HepG2 (cell line): ENCODE measurements at regions not wholly inside any gene's neighbourhood (a gene's known extent, or its start where the extent isn't known, plus 50 kb on each side); places are given as distances from the start of the nearest gene placed in this dataset.
"Not testable (repeated sequence)": the region's sequence is repeated elsewhere in the genome, so short reads cannot be mapped to it uniquely, and the experiment has no call there.

Experiments used
- ATAC-seq: fragments of 200-7000 bp; cut with Tn5 transposase; 3 replicates; pipeline ENCODE4 v1.9.1; 2020; ENCODE audit warnings: mild to moderate bottlenecking, moderate library complexity
- BruUV-seq: library from RNA; stranded (reverse); fragments of 400-500 nt; replicated peaks from 2 replicates; lab custom pipeline; 2021; lab: Mats Ljungman, UMichigan
- CTCF ChIA-PET: fragments of 300-600 bp; formaldehyde crosslinking; extraction: SDS; loops from one replicate; lab custom pipeline; 2021; ENCODE audit warnings: low total read pairs, inconsistent platforms, low intra/inter-chr PET ratio; lab: Yijun Ruan, JAX
- POLR2A ChIA-PET: fragments of 350-600 bp; sonication (Branson Sonifier 250); formaldehyde crosslinking; loops from one replicate; lab custom pipeline; 2020; ENCODE audit warnings: antibody characterized with exemption, inconsistent platforms; lab: Yijun Ruan, JAX
- DNase-seq: peaks from one replicate; pipeline ENCODE4 v3.0.0-alpha.2; 2015; ENCODE audit warnings: low spot score
- FAIRE-seq: peaks from 3 replicates; lab custom pipeline; 2011; peaks lifted over from hg19 to GRCh38; lab: Jason Lieb, UNC
- H2AFZ ChIP-seq: one replicate; pipeline ENCODE4 v1.6.1; 2011; ENCODE audit warnings: low read length, inconsistent platforms
- H3K27ac ChIP-seq: fragments of 300-600 bp; 3 replicates; pipeline ENCODE4 v1.8.0; 2011; ENCODE audit warnings: mixed run types, mild to moderate bottlenecking, mixed read lengths, low read length, inconsistent platforms; ENCODE audit not compliant: insufficient read depth; ENCODE audit errors: extremely low read length
- H3K27me3 ChIP-seq, 2 experiments: fragments of 200-600 bp in 1 of 2; 2 replicates in 1 of 2; 3 replicates in 1 of 2; pipeline versions ENCODE4 v1.6.0 to v1.8.0; 2011; ENCODE audit warnings: low read length in 2 of 2, mild to moderate bottlenecking in 2 of 2, moderate library complexity in 2 of 2, inconsistent platforms in 1 of 2; ENCODE audit not compliant: insufficient read depth in 2 of 2, control insufficient read depth in 1 of 2
- H3K36me3 ChIP-seq, 2 experiments: fragments of 200-600 bp in 1 of 2; replicated peaks in 1 of 2; 2 replicates in 1 of 2; 3 replicates in 1 of 2; pipeline versions ENCODE4 v1.5.1 to v1.8.0; 2011; ENCODE audit warnings: low read length in 2 of 2, inconsistent platforms in 1 of 2; ENCODE audit not compliant: insufficient read depth in 2 of 2, control insufficient read depth in 1 of 2
- H3K4me1 ChIP-seq: 2 replicates; pipeline ENCODE4 v1.5.1; 2012; ENCODE audit warnings: low read length, inconsistent platforms; ENCODE audit not compliant: insufficient read depth
- H3K4me2 ChIP-seq: 2 replicates; pipeline ENCODE4 v1.6.0; 2011; ENCODE audit warnings: low read depth, low read length, inconsistent platforms
- H3K4me3 ChIP-seq, 3 experiments: fragments of 200-600 bp in 1 of 3; sonication (generic), shearing (Covaris generic) in 1 of 3; replicated peaks in 1 of 3; 2 replicates each; pipeline ENCODE4 v1.5.1; 2011 to 2016; ENCODE audit warnings: low read length in 3 of 3, inconsistent platforms in 2 of 3, low read depth in 2 of 3, mild to moderate bottlenecking in 2 of 3, control low read depth in 1 of 3, mixed read lengths in 1 of 3; ENCODE audit not compliant: insufficient read depth in 1 of 3
- H3K79me2 ChIP-seq: one replicate; pipeline ENCODE4 v1.6.1; 2011; ENCODE audit warnings: low read length, inconsistent platforms; ENCODE audit not compliant: insufficient read depth
- H3K9ac ChIP-seq: 2 replicates; pipeline ENCODE4 v1.6.0; 2011; ENCODE audit warnings: mild to moderate bottlenecking, low read depth, low read length, inconsistent platforms; ENCODE audit not compliant: insufficient read depth
- H3K9me3 ChIP-seq: 2 replicates; pipeline ENCODE4 v1.5.1; 2012; ENCODE audit warnings: mild to moderate bottlenecking, low read length
- H4K20me1 ChIP-seq: 2 replicates; pipeline ENCODE4 v1.6.0; 2011; ENCODE audit warnings: inconsistent platforms, mild to moderate bottlenecking, low read length, moderate library complexity; ENCODE audit not compliant: insufficient read depth
- WGBS: methylation state at CpG from one replicate; pipeline ENCODE4 v1.1.6; 2017; ENCODE audit warnings: low lambda C conversion rate; 5-methylcytosine and 5-hydroxymethylcytosine counted together
- in situ Hi-C: cut with HindIII; loops from 2 replicates; pipeline ENCODE4 v1.10.0; 2017; ENCODE audit warnings: low pct_unique_long_range_greater_than_20kb; ENCODE audit not compliant: extremely low pct_ligation_motif_present
- intact Hi-C: fragments of 100-400 bp; cut with micrococcal nuclease; formaldehyde crosslinking; loops from one replicate; pipeline ENCODE4 v1.10.0; 2022; ENCODE audit not compliant: unreplicated experiment

GRCh38 chr15:84159346-84160269 is 76.0 kb upstream of the GOLGA6L4 start:
- intact Hi-C loops, H3K27ac ChIP-seq, CTCF ChIA-PET, H3K4me1 ChIP-seq, H3K4me3 ChIP-seq, H3K9ac ChIP-seq, H2AFZ ChIP-seq, H3K4me2 ChIP-seq, POLR2A ChIA-PET, BruUV-seq, H3K9me3 ChIP-seq, H4K20me1 ChIP-seq, ATAC-seq, DNase-seq, in situ Hi-C loops, FAIRE-seq, H3K79me2 ChIP-seq, H3K36me3 ChIP-seq, H3K27me3 ChIP-seq: not testable (repeated sequence)
- 38% methylated on average over 7 of the region's 17 CpGs for WGBS

DNA sequence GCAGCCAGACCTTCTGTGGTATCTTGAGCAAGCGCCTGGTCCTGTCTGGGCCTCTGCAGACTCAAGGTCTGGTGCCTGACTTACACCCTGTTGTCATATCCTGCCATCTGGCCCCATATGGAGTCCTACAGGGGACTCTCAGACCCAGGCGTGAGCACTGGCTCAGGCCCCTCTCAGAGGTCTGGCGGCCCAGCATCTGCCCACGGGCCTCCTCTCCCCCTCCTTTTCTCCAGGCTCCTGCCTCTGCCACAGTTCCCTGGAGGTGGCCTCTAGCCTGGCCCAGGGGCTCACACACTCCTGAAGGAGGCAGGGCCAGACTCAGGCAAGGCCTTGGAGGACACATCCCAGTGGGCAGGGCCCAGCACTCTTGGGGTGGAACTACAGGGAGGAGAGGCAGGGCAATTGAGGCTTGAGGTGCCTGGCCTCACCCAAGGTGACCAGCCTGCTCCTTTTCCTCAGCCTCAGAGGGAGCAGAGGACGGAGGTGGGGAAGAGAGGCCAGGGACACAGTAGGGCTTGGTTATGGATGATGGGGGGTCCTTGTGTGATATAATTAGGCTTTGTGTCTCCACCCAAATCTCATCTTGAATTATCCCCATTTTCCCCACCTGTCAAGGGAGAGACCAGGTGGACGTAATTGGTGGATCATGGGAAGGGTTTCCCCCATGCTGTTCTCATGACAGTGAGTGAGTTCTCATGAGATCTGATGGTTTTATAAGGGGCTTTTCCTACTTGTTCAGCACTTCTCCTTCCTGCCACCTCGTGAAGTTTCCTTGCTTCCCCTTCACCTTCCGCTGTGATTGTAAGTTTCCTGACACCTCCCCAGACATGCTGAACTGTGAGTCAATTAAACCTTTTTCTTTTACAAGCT is 70.9 kb upstream of the GOLGA6L4 start:
- in situ Hi-C loops, H3K27me3 ChIP-seq, H3K4me2 ChIP-seq, DNase-seq, H3K4me3 ChIP-seq, BruUV-seq, H4K20me1 ChIP-seq, CTCF ChIA-PET, H3K9ac ChIP-seq, POLR2A ChIA-PET, intact Hi-C loops, H3K4me1 ChIP-seq, FAIRE-seq, H2AFZ ChIP-seq, H3K79me2 ChIP-seq, H3K9me3 ChIP-seq, H3K27ac ChIP-seq, H3K36me3 ChIP-seq: not testable (repeated sequence)
- WGBS: 30% methylated on average over 8 of the region's 8 CpGs
- peak; percentile 57 for ATAC-seq

- not testable (repeated sequence) for BruUV-seq
Observed at GRCh38 chr15:84170029-84170428, 65.5 kb upstream of the GOLGA6L4 start.

GRCh38 chr15:84173231-84173610 is 62.4 kb upstream of the GOLGA6L4 start:
- H3K27me3 ChIP-seq, H3K4me1 ChIP-seq, DNase-seq, ATAC-seq, H3K9ac ChIP-seq, H4K20me1 ChIP-seq, H3K79me2 ChIP-seq, H3K36me3 ChIP-seq, in situ Hi-C loops, CTCF ChIA-PET, H2AFZ ChIP-seq, intact Hi-C loops, BruUV-seq, H3K27ac ChIP-seq, H3K9me3 ChIP-seq, POLR2A ChIA-PET, FAIRE-seq: not testable (repeated sequence)
- Histone ChIP-seq H3K4me2 (peak overlapping the region; percentile 39; the same call in 1 of the 2 replicates), H3K4me3 (peak overlapping the region in 1 of 3 experiments; percentile 46; a peak in 3 of 6 replicates)
- 0% methylated on average over 1 of the region's 22 CpGs for WGBS

More at GRCh38 chr15:84170029-84170428, 65.5 kb upstream of the GOLGA6L4 start:
- POLR2A ChIA-PET, intact Hi-C loops, FAIRE-seq, H4K20me1 ChIP-seq, H3K9me3 ChIP-seq, H3K4me3 ChIP-seq, H2AFZ ChIP-seq, H3K27me3 ChIP-seq, in situ Hi-C loops, H3K9ac ChIP-seq, DNase-seq, H3K36me3 ChIP-seq, H3K27ac ChIP-seq, CTCF ChIA-PET, H3K79me2 ChIP-seq, ATAC-seq, H3K4me1 ChIP-seq, H3K4me2 ChIP-seq: not testable (repeated sequence)
- no CpG with 5 or more reads among the region's 19 CpGs for WGBS
